ELF-1 (cell line): ENCODE measurements at regions not wholly inside any gene's neighbourhood (a gene's known extent, or its start where the extent isn't known, plus 50 kb on each side); places are given as distances from the start of the nearest gene placed in this dataset.

ENCODE experiments used
- DNase-seq: peaks from one replicate; pipeline ENCODE4 v3.0.0-alpha.2; 2016; ENCODE audit warnings: low read depth, low spot score

GRCh38 chr2:6653281-6653750 lies 212.4 kb downstream of the CMPK2 start:
- no peak for DNase-seq

GRCh38 chr2:6654279-6654678 lies 211.4 kb downstream of the CMPK2 start:
- DNase-seq: no peak

- no peak for DNase-seq
Observed at GRCh38 chr2:6656633-6657032, 209.1 kb downstream of the CMPK2 start.

- no peak for DNase-seq
Observed at GRCh38 chr2:6657136-6657535, 208.6 kb downstream of the CMPK2 start.

GRCh38 chr2:6657855-6658254 lies 207.9 kb downstream of the CMPK2 start:
- DNase-seq: no peak

GRCh38 chr2:6664332-6665061 lies 201.2 kb downstream of the CMPK2 start:
- no peak for DNase-seq

GRCh38 chr2:6665093-6666045 lies 200.3 kb downstream of the CMPK2 start:
- no peak for DNase-seq

- no peak for DNase-seq
Observed at GRCh38 chr2:6667326-6667725, 198.4 kb downstream of the CMPK2 start.

- no peak for DNase-seq
Observed at GRCh38 chr2:6671913-6672312, 193.8 kb downstream of the CMPK2 start.

- DNase-seq: no peak
Observed at GRCh38 chr2:6674381-6674780, 191.3 kb downstream of the CMPK2 start.

- DNase-seq: no peak
Observed at GRCh38 chr2:6675791-6676190, 189.9 kb downstream of the CMPK2 start.

- no peak for DNase-seq
Observed at GRCh38 chr2:6676241-6676640, 189.5 kb downstream of the CMPK2 start.

- DNase-seq: no peak
Observed at GRCh38 chr2:6676776-6677175, 188.9 kb downstream of the CMPK2 start.

GRCh38 chr2:6679471-6679870 lies 186.2 kb downstream of the CMPK2 start:
- DNase-seq: no peak

GRCh38 chr2:6683516-6683915 lies 182.2 kb downstream of the CMPK2 start:
- no peak for DNase-seq

- DNase-seq: no peak
Observed at GRCh38 chr2:6685447-6685846, 180.3 kb downstream of the CMPK2 start.

GRCh38 chr2:6692056-6692455 lies 173.7 kb downstream of the CMPK2 start:
- no peak for DNase-seq

- no peak for DNase-seq
Observed at GRCh38 chr2:6692819-6693218, 172.9 kb downstream of the CMPK2 start.

- DNase-seq: no peak
Observed at GRCh38 chr2:6694555-6694954, 171.2 kb downstream of the CMPK2 start.

- DNase-seq: no peak
Observed at GRCh38 chr2:6700335-6700734, 165.4 kb downstream of the CMPK2 start.

GRCh38 chr2:6704077-6704476 lies 161.6 kb downstream of the CMPK2 start:
- no peak for DNase-seq

- DNase-seq: no peak
Observed at GRCh38 chr2:6721395-6721794, 144.3 kb downstream of the CMPK2 start.

GRCh38 chr2:6722574-6722973 lies 143.1 kb downstream of the CMPK2 start:
- DNase-seq: no peak
